NCI-H1048 (cell line): ENCODE measurements at regions not wholly inside any gene's neighbourhood (a gene's known extent, or its start where the extent isn't known, plus 50 kb on each side); places are given as distances from the start of the nearest gene placed in this dataset.

ENCODE experiments used
- DNase-seq: peaks from one replicate; lab custom pipeline; 2025; lab: John Stamatoyannopoulos, UW

DNA sequence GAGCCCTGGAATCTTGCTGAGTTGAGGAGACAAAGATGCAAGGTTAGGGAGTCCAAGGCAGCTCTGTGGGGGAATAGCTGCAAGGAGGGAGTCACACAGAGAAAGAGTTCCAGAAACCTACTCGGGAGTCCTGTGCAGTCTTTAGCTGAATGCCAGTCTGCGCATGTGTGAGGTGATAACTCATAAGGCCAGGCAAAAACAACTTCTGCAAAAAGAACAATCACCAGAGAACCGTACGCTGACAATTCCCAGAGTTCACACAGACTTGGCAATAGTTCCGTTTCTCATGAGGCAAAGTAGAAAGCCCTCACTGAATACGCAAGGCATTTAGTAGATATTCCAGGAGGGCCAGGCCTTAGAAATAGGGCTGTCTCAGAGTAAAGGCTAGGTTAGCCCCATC, 135.2 kb upstream of the TAB2 start:
- no peak for DNase-seq

GRCh38 chr6:149184523-149184922, 133.0 kb upstream of the TAB2 start:
- DNase-seq: no peak

DNA sequence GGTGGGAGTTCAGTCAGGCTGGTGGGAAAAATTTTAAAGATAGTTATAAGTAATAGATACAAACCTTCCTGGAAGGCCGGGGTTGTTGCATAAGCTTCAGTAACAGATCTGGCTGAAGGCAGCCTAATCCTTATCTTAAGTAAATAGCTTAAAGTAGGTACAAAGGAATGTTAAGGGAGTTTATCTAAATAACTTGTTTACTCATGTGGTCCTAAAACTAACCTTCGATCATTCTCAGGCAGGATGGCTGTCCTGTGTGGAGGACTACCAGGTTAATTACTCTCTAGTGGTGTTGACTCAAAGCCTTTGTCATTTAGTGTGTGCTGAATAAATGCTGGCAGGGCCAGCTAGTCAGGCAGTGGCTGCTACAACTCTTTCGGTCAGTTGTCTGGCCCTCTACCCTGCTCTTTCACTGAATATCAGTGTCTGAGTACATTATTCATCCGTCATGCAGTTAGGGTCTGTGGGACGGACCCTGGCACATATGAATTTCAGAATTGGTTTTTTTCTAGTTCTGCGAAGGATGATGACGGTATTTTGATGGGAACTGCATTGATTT, 131.6 kb upstream of the TAB2 start:
- no peak for DNase-seq

GRCh38 chr6:149186873-149187272, 130.6 kb upstream of the TAB2 start:
- no peak for DNase-seq

- no peak for DNase-seq
These were observed 127.2 kb upstream of the TAB2 start for GRCh38 chr6:149190224-149190831.

DNA sequence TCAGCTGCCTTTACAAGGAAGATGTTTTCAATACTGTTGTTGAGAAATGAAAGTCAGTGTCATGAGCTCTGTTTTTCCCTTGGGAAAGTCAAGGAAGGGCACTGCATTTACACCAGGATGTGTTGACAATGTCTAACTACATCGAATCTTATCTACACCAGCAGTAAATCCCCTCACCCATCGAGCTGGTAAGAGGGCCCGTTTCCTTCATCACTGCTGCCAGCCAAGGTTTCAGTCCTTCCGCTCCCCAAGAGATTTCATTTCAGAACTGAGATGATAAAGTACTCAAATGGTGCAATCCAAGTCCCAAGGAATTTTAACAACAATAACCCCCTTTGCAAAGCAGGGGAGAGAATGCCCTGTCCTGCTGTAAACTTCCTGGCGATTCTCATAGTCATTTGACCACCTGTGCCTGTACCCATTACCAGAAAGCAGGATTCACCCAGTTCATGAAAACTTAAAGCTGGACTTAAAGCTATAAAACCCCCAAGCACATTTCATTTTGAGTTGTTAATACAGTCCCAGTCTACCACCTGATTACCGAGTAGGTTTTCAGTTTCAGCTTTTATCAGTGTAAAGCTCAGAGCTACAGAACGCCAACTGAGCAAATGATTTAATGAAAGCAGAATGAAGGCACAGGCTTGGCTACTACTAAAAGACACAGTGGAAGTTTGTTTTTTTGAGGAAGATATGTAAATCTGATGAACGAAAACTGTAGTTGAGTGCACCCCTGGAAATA, 122.5 kb upstream of the TAB2 start:
- DNase-seq: no peak

DNA sequence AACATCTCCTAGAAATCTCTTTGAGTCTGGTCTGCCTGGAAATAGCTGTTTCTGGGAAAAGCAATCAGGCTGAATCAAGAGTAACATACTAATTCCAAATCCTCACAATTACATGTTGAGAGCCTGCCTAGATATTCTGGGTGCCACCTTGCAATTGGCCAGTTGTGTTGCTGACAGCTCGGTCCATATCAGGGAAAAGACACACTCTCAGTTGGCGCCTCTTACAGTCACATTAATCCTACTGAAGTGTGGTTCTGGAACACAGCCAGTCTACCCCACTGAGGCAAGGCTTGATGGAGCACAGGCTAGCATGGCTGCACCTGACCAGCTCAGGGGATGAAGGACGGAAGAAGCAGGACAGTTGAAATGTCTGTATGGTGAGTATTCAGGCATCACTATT, 121.4 kb upstream of the TAB2 start:
- no peak for DNase-seq

DNA sequence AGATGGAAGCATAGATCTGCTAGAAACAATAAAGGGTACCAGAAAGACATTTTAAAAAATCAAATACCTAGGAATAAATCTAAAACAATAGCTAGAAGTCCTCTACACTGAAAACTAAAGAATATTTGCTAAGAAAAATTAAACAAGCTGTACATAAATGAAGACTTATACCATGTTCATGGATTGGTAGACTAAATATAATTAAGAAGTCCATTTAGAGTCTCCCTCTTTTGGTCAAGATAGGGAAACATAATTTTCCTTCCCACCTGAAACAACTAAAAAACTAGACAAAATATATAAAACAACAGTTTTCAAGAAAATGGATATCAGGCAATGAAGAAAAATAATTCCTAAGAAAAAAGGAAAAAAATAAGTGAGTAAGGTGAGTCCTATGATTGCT, 120.0 kb upstream of the TAB2 start:
- DNase-seq: no peak

DNA sequence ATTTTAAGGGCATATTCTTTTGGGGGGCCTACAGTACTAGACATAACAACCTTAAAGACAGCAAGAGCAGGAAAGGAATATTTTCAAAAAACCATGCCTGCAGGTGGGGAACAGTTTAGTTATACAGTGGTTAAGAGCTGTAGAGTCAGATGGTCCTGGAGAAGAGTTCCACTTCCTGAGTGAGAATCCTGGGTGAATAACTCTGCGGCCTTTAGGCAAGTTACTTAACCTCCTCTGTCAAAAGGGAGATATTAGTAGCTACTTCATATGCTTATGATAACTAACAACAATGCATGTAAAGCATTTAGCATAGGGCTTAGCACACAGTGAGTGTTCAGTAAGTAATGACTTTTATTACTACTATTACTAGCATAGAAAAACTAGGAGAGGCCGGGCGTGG, 119.2 kb upstream of the TAB2 start:
- no peak for DNase-seq

DNA sequence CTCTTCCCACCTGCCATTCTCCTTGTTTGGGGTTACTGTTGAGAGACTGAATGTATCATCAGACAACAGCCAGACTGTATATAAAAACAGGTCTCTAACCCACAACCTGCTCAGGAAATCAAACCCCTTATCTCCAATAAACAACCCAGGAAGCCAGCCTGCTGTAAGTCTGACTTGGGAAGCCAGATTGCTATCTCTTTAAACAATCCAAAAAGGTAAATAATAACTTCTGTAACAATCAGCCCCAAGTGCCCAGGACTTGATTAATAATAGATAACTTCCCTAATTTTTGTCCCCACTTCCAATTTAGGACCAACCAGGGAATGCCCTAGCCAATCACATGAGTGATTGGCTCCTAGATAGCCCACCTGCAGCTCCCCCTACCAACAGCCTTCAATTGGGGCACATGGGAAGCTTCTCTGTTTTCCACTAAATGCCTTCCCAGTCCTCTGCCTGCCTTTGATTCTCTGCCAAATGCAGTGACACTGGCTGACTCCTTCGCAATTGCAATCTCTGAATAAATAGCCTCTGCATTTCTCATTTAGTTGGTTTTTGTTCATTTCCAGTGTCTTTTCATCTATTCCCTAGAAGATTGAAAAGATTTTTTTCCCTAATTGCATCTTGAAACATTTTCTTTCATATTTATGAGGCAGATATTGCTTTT, 117.1 kb upstream of the TAB2 start:
- DNase-seq: no peak

DNA sequence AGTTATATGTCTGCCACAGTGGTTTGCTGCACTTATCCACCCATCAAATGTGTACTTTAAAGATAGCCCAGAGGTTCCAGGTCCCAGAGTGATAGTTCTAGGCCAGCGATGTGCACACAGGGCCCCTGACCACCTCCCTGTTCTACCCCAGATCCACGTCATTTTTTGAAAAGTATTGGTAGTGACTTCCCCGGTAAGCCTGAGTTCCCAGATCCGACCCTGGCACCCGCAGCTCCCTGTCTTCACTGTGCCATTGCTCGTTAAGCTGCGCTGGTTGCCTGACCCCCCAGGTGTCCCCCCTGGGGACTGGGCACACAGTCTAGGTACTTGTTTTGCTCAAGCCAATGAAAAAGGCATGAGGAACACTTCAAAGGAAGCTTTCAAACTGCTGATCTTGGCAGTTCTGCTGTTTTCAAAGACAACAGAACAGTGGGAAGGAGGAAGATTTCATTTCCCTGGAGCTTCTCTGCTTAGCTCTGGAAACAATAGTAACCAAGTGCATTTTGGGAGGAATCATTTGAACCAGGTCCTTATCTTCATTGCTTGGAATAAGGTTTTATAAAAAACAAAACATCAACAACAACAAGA, 116.3 kb upstream of the TAB2 start:
- DNase-seq: no peak

DNA sequence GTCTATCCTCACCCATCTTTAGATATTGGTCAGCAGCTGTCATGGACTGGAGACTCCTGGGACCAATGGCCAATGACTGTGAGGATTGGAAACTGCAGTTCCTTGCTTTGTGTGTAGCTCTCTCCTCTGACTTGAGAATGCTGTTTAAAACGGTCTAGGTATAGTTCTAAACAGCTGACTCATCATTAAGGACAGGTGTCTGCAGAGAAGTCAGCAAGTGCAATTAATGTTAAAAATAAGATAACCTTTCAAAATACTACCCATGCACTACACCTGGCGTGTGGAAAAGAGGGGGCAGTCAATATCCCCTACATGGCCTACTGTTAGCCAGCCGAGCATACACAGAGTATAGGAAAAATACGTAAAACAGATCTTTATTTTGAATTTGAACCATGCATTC, 115.4 kb upstream of the TAB2 start:
- no peak for DNase-seq

GRCh38 chr6:149202952-149203351, 114.6 kb upstream of the TAB2 start:
- DNase-seq: no peak

- no peak for DNase-seq
These were observed 114.0 kb upstream of the TAB2 start for GRCh38 chr6:149203509-149203908.

GRCh38 chr6:149208134-149208601, 109.3 kb upstream of the TAB2 start:
- no peak for DNase-seq

DNA sequence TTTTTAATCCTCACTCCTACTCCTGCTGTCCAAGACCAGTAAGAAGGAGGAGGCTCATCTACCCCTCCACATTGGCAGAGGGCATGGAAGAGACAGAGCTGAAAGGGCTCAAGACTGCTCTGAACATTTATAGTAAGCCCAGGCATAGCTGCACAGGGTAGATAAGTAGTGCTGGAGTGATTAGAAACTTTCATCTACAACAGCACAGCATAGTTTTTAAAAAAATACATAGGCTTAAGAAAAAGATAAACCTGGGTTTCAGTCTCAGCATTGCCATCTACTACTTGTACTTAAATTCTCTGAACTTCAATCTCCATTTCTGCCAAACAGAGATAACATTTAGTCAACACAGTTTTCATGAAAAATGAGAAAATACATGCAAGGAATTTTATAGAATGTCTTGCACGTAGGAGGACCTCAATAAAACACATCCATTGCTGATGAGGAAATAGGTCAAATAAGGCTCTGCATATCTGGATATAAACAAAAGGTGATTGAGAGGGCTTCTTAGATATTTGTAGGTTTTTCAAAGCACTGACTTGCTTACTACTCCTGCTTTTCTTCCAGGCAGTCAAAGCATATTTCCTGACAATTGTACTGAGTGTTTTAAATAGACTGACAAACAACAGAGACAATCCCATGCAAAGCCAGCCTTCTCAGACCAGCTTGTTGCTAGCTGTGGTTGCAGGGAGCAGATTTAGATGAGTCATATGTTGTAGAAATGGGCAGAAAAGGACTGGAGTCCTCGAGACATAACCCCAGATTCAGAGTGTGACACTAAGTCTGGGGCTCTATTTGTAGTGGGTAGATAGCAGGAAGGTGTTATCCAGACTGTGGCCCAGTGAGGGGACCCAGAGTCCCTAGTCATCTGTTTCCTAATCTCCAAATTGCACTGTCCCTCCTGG, 107.4 kb upstream of the TAB2 start:
- DNase-seq: no peak

DNA sequence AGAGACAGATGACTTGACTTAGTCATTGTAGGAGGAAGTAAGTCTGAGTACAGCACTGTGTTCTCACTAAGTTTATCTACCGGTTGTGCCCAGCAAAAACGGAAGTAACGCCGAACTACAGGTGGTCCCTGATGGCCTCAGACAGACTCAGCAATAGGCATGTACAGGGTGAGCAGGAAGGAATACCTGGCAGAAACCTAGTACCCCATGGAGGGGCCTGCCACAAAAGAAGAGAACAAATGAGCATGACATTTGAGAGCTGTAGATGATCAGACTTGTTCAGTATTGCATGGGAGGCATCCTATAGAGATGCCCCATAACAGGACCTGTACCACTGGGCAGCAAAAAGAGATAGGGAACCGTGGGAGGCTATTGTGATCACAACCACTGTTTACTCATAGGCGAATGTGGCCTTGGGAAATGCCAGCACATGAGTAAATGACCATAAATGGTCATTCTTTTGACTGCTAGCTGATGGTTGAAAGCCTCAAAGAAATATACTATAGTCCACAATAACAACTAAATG, 106.4 kb upstream of the TAB2 start:
- no peak for DNase-seq

DNA sequence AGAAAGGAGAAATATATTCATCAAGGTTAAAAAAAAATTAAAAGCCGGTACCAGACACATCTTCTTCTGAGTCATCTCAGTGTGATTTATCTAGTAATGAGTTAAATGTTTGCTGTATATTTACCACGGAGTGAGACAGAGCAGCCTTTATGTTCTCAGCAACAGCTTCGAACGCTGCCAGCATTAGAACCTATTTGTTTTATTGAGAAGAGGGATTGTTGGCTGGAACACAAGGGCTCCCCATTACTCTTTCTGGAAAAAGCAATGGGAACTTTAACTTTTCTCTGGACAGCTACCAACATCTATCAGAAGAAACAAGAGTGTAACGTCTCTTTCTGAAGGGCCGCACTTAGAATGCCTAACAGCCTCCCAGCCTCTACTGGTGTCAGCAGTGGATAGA, 105.3 kb upstream of the TAB2 start:
- DNase-seq: no peak

DNA sequence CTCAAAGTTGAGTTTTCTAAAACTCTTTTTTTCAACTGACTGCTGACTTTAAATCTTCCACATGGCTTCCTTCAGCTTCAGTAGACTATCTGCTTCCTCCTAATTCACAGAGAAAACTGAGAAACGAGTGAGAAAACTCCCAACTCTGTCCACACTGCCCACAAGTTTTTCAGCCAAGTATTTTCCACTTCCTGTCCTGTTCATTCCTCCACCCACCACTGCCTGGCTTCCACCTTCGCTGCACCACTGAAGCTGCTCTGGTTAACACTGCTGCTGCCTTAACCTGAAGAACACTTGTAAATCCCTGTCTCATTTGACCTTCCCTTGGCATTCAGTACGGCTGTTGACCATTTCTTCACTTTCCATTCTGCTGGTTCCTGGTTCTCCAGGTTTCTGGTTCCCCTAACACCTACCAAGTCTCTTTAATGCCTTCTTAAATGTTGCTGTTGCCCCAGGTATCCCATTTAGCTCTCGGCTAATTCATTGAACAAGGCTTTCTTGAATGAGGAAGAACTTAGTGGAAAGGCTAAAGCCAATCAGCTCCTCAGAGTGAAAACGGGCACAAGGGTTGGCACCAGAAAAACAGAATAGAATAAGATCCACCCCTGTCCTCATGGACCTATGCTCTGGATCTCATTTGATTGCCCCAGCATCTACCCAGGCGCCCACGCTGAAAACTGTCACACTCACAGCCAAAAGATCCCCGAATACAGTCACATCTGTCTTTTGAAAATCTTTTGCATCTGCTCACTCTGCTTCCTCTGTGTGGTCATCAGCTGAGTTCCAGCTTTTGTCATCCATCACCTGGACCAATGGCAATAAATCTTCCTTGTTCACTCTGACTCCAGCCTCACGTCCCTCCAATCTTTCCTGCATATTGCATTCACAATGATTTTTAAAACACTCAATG, 104.4 kb upstream of the TAB2 start:
- no peak for DNase-seq

GRCh38 chr6:149213829-149214228, 103.7 kb upstream of the TAB2 start:
- DNase-seq: no peak
